ENCODE measurements at regions not wholly inside any gene's neighbourhood (a gene's known extent, or its start where the extent isn't known, plus 50 kb on each side); places are given as distances from the start of the nearest gene placed in this dataset.

DNA sequence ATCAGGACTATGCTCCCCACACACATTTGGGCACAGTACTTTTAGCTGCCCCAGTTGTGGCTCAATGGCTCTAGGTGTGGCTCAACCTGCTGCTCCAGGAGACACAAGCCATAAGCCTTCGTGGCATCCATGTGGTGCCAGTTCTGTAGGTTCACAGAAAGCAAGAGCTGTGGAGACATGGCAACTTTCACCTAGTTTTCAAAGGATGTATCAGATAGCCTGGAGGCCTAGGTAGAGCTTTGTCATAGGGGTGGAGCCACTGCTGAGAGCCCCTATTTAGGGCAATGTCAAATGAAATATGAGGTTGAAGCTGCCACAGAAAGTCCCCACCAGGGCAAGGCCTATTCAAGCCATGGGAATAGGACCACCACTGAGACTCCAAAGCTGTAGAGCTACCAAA, 210.5 kb downstream of the LMO4 start:
- intact Hi-C loops (cut with DNase I): no loop called here
- DNase-seq (ENCODE audit: low spot score): no peak

DNA sequence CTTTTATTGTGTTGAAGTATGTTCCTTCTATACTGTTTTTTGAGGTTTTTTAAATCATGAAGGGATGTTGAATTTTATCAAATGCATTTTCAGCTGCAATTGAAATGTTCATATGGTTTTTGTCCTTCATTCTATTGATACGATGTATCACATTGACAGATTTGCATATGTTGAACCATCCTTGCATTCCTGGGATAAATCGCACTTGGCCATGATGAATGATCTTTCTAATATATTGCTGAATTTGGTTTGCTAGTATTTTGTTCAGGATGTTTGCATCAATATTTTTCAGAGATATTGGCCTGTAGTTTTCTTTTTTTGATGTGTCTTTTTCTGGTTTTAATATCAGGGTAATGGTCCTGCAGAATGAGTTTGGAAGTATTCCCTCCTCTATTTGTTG, 214.0 kb downstream of the LMO4 start:
- no peak for DNase-seq (ENCODE audit: low spot score)

DNA sequence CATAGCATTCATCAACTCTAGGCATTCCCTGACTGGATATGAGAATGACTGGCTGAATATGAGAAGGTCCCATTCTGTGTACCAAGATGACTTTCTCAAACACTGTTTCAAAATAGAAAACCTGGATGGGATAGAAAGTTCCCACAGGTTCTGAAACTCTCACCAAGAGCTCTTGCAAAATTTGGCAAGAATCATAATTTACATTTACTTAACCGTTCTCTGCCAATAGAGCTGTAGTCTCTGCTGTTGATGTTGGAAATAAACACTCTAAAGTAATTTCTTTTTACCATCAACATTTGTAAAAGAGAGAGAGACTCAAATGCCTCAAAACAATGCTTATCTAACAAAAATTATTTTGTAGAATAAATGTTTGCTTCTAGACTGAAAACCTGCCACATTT, 221.1 kb downstream of the LMO4 start:
- intact Hi-C loops (cut with DNase I): no loop called here
- no peak for DNase-seq (ENCODE audit: low spot score)

More for the DNA sequence above, 214.0 kb downstream of the LMO4 start:
- intact Hi-C loops (cut with DNase I): loop anchor here in 1 of 2 donors (2.0 kb wide), 1 partner anchor 60 kb away; no protein-coding TSS in a partner anchor

DNA sequence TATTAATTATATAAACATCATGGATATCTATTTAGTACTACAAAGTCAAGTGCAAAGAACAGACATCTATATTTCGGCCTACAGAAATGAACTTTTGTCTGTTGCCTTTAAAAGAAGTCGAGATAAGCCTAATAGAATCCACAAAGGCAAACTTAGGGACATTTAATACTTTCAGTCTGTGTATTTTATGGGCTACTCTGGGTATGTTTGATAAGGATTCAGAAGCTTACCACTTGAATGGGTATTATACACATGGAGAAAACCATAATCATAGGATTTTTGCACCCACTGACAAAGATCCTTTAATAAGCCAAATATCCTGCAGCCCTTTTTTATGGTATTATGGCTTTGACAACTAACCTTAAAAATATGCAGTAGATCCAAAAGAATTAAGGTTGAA, 224.8 kb downstream of the LMO4 start:
- intact Hi-C loops (cut with DNase I): no loop called here
- DNase-seq (ENCODE audit: low spot score): no peak

DNA sequence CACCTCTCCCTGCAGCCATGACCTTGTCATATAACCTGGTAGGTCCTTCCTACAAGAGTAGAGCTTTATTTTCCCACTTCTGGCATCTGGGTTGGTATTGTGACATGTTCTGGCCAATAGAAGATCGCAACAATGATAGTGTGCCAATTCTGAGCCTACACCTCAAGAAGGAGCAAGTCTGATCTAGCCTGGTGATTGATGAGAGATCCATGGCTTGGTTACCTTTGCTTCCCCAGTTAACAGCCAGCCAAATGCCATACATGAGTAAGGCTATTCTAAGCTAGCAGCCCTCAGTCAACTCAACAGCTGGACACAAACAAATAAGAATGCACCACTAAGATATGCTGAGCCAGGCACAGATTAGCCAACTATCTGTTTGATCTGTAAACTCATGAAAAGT, 226.7 kb downstream of the LMO4 start:
- no peak for DNase-seq (ENCODE audit: low spot score)
- intact Hi-C loops (cut with DNase I): no loop called here

DNA sequence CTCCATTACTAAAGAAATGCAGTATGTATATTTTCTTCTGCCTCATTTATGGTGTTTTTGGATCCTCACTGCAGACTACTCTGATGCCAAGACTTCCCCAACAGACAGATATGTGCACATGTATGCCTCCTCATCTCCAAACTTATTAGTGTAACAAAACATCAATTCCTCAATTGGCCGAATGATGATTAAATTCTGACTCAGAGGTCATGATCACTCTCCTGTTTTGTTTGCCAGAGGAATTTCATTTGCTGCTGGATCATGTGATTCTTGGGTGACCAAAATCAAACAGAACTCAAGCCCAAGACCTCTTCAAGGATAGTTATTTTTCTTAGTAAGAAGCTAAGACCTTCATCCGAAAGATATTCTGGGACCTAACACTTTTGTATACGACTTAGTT, 227.6 kb downstream of the LMO4 start:
- intact Hi-C loops (cut with DNase I): no loop called here
- no peak for DNase-seq (ENCODE audit: low spot score)

DNA sequence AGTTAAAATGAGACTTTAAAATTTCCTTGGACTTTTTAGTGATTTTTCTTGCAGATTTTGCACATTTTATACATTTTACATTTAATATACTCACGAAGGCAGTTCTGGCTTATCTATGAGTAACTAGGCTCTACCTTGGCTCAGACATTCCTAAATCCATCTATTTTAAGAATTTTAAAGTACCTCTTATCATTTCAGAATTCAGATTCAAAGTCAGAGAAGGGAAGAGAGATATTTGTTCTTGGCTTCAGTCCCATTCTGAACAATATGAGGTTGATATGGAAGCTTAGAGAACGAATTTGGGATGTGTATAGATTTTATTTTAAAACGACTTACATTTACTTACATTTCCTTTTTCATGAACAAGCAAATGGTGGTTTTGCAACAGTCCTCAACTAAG, 230.2 kb downstream of the LMO4 start:
- intact Hi-C loops (cut with DNase I): no loop called here
- no peak for DNase-seq (ENCODE audit: low spot score)

DNA sequence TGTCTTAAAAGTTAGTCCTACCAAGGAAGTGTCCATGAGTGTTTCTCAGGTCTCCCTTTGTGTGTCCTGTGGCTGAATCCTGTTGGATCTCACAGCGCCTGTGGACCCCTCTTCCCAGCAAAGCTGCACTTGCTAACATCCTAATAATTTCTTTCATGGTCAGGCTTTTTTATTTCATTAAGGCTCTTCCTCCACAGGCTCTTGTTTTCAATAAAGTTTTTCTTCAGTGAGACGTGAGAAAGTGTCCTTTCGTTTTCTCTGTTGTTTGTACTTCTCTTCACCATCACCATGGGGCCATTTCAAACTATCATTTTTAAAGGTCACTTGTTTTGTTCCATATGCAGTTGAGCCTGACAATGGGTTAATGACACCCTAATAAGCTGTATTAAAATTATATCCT, 231.5 kb downstream of the LMO4 start:
- DNase-seq (ENCODE audit: low spot score): no peak

DNA sequence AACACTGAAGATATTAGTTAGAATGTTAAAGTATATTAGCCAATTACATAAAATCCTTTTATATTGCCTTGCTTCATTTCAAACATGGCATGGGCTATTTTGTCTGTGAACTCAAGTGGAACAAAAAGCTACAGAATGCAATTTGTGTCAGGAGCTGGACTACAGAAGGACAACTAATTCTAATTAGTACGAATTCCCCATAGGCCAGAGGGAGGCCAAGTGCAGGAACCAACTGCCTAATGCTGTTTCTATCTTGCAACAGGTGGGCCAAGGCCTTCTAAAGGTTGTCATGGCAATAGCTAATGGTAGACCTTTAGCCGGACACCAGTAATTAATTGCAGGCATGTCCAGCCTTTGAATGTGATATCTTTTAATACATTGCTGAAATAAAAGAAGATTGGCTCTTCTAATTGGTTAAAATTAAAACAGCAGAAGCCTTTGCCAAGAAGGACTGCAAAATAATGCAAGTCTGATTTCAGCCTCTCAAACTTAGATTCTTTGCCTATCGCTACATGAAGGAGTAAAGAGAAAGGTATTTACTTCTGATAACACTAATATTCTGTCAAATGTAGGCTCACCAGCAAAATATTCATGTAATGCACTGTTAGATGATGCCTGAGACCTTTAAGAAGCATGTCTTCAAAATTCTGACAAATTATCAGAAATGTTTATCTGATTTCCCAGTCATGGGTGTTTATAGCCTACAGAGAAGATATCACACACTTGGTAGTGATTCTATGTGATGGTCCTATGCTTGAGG, 232.1 kb downstream of the LMO4 start:
- intact Hi-C loops (cut with DNase I): no loop called here
- DNase-seq (ENCODE audit: low spot score): no peak

More for the DNA sequence above, 231.5 kb downstream of the LMO4 start:
- intact Hi-C loops (cut with DNase I): no loop called here

DNA sequence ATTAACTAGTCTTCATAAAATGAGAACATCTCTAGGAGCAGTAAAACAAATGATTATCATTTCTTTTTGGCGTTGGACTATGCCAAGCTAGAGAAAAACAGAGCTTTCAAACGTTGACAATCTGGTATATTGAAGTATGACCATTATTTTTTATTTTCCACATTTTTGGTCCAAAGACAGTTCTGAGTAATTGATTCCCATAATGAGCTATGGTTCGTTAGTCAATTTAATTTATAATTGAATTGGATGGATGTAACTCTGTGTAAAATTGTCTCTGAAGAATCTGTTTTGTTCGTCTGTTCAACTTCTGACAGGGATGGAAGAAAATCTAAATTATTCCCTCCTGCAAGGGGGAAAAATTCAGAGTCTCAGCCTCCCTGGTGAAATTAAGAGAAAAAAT, 234.5 kb downstream of the LMO4 start:
- DNase-seq (ENCODE audit: low spot score): no peak
- intact Hi-C loops (cut with DNase I): no loop called here

DNA sequence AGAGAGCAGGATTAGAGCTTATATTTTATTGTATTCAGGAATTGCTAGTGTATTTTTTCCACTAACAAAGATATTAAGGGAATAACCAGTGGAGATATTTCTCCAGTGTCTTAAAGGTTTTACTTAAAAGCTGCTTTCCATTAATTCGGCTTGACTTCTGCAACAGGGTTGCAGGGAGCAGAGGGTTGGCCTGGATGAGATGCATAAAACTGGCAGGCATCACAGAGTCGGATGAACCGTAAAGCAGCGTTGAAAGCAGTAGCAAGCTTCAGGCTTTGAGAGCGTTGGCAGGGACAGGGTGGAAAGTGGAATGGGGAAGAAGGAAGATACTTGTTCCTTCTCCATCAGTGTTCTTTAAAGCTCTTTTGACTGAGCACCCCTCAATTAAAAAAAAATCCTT, 237.2 kb downstream of the LMO4 start:
- no peak for DNase-seq (ENCODE audit: low spot score)
- intact Hi-C loops (cut with DNase I): no loop called here

DNA sequence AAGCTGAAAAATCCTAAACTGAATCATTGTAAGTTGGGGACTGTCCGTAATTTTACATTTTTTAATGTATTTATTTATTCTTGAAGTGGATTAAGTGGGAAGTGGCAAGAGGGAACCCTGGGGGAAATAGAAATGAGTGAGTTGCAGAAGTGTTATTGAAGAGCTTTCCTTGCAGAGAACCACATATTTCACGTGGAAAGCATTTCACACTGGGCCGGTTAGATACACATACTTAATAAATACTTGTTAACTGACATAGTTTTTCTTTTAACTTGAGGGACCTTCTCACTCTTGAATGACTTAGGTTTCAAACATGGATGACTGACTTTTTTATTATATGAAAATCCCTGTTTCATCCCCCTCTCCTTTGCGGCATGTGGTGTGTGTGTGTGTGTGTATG, 239.3 kb downstream of the LMO4 start:
- intact Hi-C loops (cut with DNase I): no loop called here
- DNase-seq (ENCODE audit: low spot score): no peak

DNA sequence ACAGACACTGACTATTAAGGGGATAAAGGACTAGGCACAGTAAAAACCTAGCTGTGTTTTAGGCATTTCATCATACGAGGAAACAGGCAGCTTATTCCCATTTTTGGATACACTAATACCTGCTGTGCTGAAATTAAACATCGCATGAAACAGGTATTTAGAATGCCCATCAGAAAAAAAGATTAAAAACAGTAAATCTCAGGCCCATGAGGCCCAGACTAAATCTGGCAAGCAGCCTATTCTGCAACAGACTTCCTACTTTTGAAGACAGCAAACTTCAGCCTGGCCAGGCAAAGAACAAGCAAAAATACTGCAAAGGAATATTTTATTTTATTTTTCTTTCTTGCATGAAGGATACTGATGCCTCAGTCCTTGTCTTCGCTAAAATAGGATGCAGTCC, 240.2 kb downstream of the LMO4 start:
- DNase-seq (ENCODE audit: low spot score): no peak
- intact Hi-C loops (cut with DNase I): no loop called here

DNA sequence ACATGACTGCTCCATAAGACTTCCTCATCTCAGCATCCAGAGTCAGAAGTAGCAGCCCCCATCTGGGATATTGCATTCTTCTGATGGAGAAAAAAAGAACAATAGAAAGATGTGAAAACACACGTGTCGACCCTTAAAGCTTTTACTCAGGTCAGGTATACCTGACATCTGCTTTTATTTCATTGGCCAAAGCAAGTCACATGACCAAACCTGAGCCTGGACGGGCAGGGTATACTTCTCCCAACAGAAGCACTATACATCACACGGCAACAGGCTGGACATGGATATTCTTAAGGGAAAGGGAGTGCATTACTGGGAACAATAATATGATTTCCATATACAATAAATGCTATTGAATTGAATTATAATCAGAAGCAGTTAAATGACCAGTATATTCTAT, 243.3 kb downstream of the LMO4 start:
- intact Hi-C loops (cut with DNase I): no loop called here
- no peak for DNase-seq (ENCODE audit: low spot score)

DNA sequence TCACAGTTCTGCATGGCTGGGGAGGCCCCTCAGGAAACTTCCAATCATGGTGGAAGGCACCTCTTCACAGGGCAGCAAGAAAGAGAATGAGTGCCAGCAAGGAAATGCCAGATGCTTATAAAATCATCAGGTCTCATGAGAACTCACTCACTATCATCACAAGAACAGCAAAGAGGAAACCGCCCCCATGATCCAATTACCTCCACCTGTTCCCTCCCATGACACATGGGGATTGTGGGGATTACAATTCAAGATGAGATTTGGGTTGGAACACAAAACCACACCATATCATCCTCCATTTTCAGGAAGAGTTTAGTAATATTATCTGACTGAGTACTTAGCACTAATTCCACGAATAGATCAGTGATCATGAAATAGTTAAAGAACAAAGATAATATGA, 244.2 kb downstream of the LMO4 start:
- DNase-seq (ENCODE audit: low spot score): no peak
- intact Hi-C loops (cut with DNase I): no loop called here

DNA sequence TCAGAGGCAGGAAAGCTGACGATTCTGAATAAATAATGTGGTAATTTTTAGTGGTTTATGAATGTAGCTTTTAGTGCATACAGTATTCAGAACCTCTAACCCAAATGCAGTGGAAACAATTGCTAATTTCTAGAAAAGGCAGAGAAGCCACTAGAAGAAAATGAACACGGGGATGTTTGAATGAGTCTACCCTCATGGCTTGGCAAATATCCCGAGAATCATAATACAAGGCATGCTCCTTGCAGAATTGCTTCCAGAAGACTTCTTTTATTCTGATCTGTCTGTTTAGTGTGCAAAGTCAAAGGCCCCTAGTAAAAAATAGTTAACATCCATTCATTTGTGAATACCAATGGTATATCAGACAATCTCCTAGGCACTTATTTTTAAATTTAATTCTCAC, 246.8 kb downstream of the LMO4 start:
- DNase-seq (ENCODE audit: low spot score): no peak
- intact Hi-C loops (cut with DNase I): no loop called here

DNA sequence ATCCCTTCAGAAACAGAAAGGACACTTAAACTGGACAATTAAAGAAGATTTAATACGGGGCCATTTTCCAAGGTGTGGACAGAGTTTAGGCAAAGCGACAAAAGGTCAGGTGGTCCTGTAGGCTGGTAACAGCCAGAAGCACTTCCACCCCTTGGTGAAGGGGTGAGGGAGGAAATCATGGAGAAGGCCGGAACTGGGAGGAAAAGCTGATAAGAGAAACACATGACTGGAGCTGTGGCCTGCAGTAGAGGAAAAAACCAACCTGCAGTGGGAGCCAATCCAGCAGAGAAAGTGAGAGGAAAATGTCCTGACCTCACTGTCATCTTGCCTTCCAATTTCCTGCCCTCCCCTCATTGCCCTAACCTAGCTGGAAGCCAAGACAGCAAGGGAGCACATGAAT, 249.8 kb downstream of the LMO4 start:
- no peak for DNase-seq (ENCODE audit: low spot score)
- intact Hi-C loops (cut with DNase I): no loop called here

DNA sequence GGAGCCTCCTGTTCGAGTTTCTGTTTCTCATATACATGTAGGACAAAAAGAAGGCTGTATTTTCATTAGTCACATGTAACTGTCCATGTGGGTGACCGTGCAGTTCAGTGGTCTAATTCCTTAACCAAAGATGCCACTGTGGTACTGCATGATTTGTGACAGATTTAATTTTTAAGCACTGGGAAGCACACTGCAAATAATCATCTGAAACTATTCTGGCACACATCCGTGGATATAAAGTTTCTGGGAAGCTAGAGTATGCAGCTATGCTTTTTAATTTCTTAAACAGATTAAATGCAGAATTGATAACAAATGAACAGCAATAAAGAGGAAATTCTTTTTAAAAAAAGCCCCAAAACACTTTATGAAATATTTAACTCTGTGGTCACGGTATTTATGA, 254.8 kb downstream of the LMO4 start:
- intact Hi-C loops (cut with DNase I): no loop called here
- no peak for DNase-seq (ENCODE audit: low spot score)

DNA sequence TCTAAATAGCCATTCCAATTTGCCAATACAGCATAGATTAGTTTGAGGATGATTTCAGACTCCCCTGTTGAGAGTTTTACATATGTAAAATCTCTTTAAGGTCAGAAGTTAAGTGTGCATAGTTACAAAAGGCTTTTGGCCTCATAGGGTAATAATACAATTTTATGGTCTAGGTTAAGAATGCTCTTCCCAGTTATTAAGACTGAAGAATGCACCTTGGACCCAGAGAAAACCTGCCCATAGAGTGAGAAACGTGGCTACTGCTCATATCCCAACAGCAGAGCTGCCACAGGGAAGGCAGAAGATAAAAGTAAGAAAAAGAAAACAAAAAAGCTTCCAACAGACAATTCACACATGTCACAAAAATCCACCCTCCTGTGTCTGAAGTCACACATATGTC, 255.9 kb downstream of the LMO4 start:
- intact Hi-C loops (cut with DNase I): no loop called here
- no peak for DNase-seq (ENCODE audit: low spot score)

DNA sequence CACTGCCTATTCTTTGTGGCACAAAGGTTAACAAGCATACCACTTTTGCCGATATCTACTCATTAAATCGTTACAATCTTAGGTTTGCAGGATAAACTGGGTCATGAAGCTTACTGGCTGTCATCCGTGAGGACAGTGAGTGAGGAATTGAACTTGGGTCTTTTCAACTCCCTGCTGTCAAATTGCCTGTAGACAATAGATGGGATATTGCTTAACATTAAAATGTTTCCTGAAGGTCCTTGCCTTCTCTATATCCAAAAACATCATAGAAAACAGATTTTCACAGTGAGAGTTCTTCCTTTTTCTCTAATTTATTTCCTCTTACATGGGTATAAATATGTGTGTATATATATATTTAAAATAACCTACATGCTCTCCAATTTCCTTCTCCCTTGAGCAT, 257.8 kb downstream of the LMO4 start:
- intact Hi-C loops (cut with DNase I): no loop called here
- DNase-seq (ENCODE audit: low spot score): no peak

DNA sequence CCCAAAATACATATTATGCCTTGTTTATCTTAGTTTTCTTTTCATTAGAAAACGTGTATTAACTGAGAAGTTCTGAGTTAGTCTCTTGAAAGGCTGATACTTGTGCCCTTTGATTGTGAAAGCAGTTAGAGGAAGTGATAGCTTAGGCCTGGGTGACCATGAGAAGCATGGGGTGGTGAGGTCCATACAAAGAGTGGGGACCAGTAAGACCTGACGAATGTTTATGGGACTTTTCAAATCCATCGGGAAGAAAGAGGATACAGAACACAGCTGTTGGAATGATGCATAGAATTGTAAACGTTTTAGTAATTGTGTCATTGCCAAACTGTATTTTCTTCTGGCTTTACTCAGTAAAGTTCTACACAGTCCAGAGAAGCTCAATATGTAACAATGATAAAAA, 259.8 kb downstream of the LMO4 start:
- intact Hi-C loops (cut with DNase I): no loop called here
- DNase-seq (ENCODE audit: low spot score): no peak

DNA sequence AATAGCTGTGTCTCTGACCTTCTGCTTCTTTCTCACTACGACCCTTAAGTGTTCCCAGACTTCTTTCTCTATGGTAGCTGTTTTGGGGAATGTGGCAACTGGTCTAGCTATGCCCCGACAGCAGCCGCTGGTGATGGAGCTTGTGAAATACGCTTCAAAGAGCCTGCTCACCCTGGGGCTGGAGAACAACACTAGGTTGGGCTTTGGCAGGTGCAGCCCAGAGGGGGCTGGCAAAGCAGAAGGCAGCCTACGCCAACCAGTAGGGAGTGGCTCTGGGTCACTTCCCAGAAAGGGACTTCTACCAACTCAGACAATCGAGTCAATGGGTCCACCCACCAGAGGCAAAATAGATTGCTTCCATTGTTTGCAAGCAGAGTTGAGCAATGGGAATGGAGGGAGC, 262.8 kb downstream of the LMO4 start:
- no peak for DNase-seq (ENCODE audit: low spot score)
- intact Hi-C loops (cut with DNase I): no loop called here
